ENCODE measurements at regions not wholly inside any gene's neighbourhood (a gene's known extent, or its start where the extent isn't known, plus 50 kb on each side); places are given as distances from the start of the nearest gene placed in this dataset.

GRCh38 chrX:34197946-34198345 is 65.8 kb upstream of the FAM47A start:
- no peak for TF ChIP-seq CTCF (IDR thresholded peaks at IDR 0.05)
- TF ChIP-seq EZH2 (IDR thresholded peaks at IDR 0.05; ENCODE audit: borderline replicate concordance, insufficient read depth, low read depth, low read length, poor library complexity, severe bottlenecking) = no peak
